ENCODE measurements at regions not wholly inside any gene's neighbourhood (a gene's known extent, or its start where the extent isn't known, plus 50 kb on each side); places are given as distances from the start of the nearest gene placed in this dataset.

DNA sequence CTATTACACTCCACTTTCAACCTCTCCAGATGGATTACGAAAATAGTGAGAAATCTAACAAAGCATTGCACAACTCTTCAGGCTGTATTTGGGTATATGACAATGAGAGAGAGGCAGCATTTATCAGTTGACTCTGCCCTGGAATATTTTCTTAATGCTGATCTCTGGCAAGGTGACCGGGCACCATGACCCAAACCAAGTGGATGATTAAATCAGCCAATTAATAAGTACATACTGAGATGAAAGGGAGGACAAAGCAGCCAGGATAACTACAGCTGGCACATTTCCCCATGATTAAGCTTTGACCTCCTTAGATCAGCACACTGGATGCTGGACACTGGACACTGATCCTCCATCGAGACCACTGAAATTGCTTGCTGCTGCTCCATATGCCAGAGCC, 218.2 kb downstream of the ASCL1 start:
- no peak overlapping the region for H3K23ac ChIP-seq (ENCODE audit: insufficient read length)
- no peak overlapping the region for H3K18ac ChIP-seq (ENCODE audit: extremely low read depth, low read length)
- no peak overlapping the region for H2AK5ac ChIP-seq (ENCODE audit: low read depth, low read length)
- no peak overlapping the region for H2BK5ac ChIP-seq (ENCODE audit: low read depth, low read length)
- H3K27me3 ChIP-seq (replicated peaks in 1 of 4; ENCODE audit: control insufficient read depth in 3 of 4, extremely low read depth in 1 of 4, insufficient read depth in 3 of 4, low read length in 3 of 4): peaks cover 0 to 1% (median 0%) of the 10 kb centered on the region in 4 experiments; a peak in 1 of 7 replicates
- no peak overlapping the region for H2BK12ac ChIP-seq (ENCODE audit: low read depth, low read length)
- no peak overlapping the region for H2BK20ac ChIP-seq (ENCODE audit: low read length)
- no peak overlapping the region for H3K4me2 ChIP-seq (ENCODE audit: insufficient read depth in 1 of 2, low read depth in 2 of 2, low read length in 2 of 2)
- no peak overlapping the region for H3K27ac ChIP-seq (ENCODE audit: low read depth, low read length)
- H4K20me1 ChIP-seq (replicated peaks in 1 of 2; ENCODE audit: control insufficient read depth in 1 of 2, insufficient read depth in 2 of 2, low read length in 2 of 2): no peaks in the 10 kb centered on the region
- H3K56ac ChIP-seq (replicated peaks; ENCODE audit: insufficient read length, low read depth, low read length): no peak overlapping the region
- TF ChIP-seq, protein P1, sequence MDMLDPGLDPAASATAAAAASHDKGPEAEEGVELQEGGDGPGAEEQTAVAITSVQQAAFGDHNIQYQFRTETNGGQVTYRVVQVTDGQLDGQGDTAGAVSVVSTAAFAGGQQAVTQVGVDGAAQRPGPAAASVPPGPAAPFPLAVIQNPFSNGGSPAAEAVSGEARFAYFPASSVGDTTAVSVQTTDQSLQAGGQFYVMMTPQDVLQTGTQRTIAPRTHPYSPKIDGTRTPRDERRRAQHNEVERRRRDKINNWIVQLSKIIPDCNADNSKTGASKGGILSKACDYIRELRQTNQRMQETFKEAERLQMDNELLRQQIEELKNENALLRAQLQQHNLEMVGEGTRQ (IDR thresholded peaks at IDR 0.05; ENCODE audit: low read length): no peak
- TF ChIP-seq RAD21 (IDR thresholded peaks at IDR 0.05 in 1 of 2, conservative IDR thresholded peaks at IDR 0.05 in 1 of 2; ENCODE audit: low read depth in 2 of 2, low read length in 2 of 2): no peak
- TF ChIP-seq TCF12 (IDR thresholded peaks at IDR 0.05; ENCODE audit: low read depth, low read length): no peak
- no peak for TF ChIP-seq RXRA (IDR thresholded peaks at IDR 0.05; ENCODE audit: insufficient read depth, low read depth, low read length)
- TF ChIP-seq, protein P2, sequence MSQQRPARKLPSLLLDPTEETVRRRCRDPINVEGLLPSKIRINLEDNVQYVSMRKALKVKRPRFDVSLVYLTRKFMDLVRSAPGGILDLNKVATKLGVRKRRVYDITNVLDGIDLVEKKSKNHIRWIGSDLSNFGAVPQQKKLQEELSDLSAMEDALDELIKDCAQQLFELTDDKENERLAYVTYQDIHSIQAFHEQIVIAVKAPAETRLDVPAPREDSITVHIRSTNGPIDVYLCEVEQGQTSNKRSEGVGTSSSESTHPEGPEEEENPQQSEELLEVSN (IDR thresholded peaks at IDR 0.05): no peak
- H4K91ac ChIP-seq (replicated peaks; ENCODE audit: insufficient read length, low read length): no peak overlapping the region
- H3K79me2 ChIP-seq (ENCODE audit: control insufficient read depth in 1 of 2, insufficient read depth in 2 of 2, low read length in 2 of 2): no peaks in the 10 kb centered on the region
- H4K5ac ChIP-seq (ENCODE audit: insufficient read length, low read depth, low read length): no peak overlapping the region
- no peak overlapping the region for H2BK120ac ChIP-seq (replicated peaks; ENCODE audit: low read depth, low read length)
- H3K4ac ChIP-seq (replicated peaks; ENCODE audit: insufficient read length, low read depth, low read length): no peak overlapping the region
- no peak for FAIRE-seq
- WGBS, 2 experiments (ENCODE audit: extremely low coverage in 1 of 2, insufficient coverage in 1 of 2, insufficient read length in 1 of 2, insufficient replicate concordance in 2 of 2, low coverage in 1 of 2, low lambda C conversion rate in 2 of 2, missing lambda C conversion rate in 1 of 2): 89% methylated on average over 3 of the region's 3 CpGs; no CpG with 5 or more reads in 1 of the 2 experiments
- no peak overlapping the region for H2BK15ac ChIP-seq (ENCODE audit: low read length)
- no peaks in the 10 kb centered on the region for H3K36me3 ChIP-seq (ENCODE audit: control insufficient read depth in 2 of 4, insufficient read depth in 4 of 4, low read length in 3 of 4)
- DNase-seq (ENCODE audit: low read depth in 1 of 2, low spot score in 2 of 2): no peak
- no peaks in the 10 kb centered on the region for H3K23me2 ChIP-seq (ENCODE audit: low read depth, low read length)
- H3K14ac ChIP-seq (ENCODE audit: insufficient read length): no peak overlapping the region
- no peak overlapping the region for H3K4me3 ChIP-seq (ENCODE audit: extremely low read depth in 1 of 4, insufficient read depth in 2 of 4, low read depth in 3 of 4, low read length in 4 of 4)
- H2AFZ ChIP-seq (ENCODE audit: low read length): no peak overlapping the region
- ChIA-PET POLR2A (ENCODE audit: partially characterized antibody) (no interaction called here), CTCF (ENCODE audit: partially characterized antibody) (no interaction called here)
- H4K8ac ChIP-seq (ENCODE audit: extremely low read depth, insufficient read depth, low read length): no peak overlapping the region
- H3K79me1 ChIP-seq (ENCODE audit: low read depth, low read length): no peaks in the 10 kb centered on the region
- H3K9ac ChIP-seq (replicated peaks in 1 of 4; ENCODE audit: extremely low read depth in 1 of 4, low read depth in 3 of 4, low read length in 3 of 4): no peak overlapping the region
- H3K9me3 ChIP-seq (ENCODE audit: insufficient read depth in 2 of 2, low read depth in 1 of 2, low read length in 1 of 2): no peaks in the 10 kb centered on the region
- no peaks in the 10 kb centered on the region for H3K4me1 ChIP-seq (replicated peaks in 1 of 4; ENCODE audit: control insufficient read depth in 3 of 4, insufficient read depth in 4 of 4, low read length in 3 of 4)
